ENCODE measurements at regions not wholly inside any gene's neighbourhood (a gene's known extent, or its start where the extent isn't known, plus 50 kb on each side); places are given as distances from the start of the nearest gene placed in this dataset.

GRCh38 chr13:84645196-84646012, 763.1 kb upstream of the SLITRK1 start:
- Histone ChIP-seq H3K27me3 (replicated peaks; ENCODE audit: insufficient read depth) (no peaks in the 10 kb centered on the region), H3K9me3 (no peaks in the 10 kb centered on the region), H3K4me1 (ENCODE audit: control insufficient read depth in 1 of 2, low read depth in 2 of 2) (peaks cover 25 to 26% of the 10 kb centered on the region in 2 donors), H3K4me3 (no peak overlapping the region), H3K27ac (peak overlapping the region in 1 of 2 donors; percentile 21), H3K36me3 (no peaks in the 10 kb centered on the region)
- no peak for TF ChIP-seq CTCF (IDR thresholded peaks at IDR 0.05)
- no peak for ATAC-seq (ENCODE audit: insufficient number of reproducible peaks, low FRiP score, low read depth)
- no peak for DNase-seq (ENCODE audit: low spot score)

GRCh38 chr13:84641491-84641890, 759.2 kb upstream of the SLITRK1 start:
- no peaks in the 10 kb centered on the region for H3K9me3 ChIP-seq
- H3K4me3 ChIP-seq: no peak overlapping the region
- peaks cover 11 to 12% of the 10 kb centered on the region in 2 donors for H3K4me1 ChIP-seq (ENCODE audit: control insufficient read depth in 1 of 2, low read depth in 2 of 2)
- H3K27me3 ChIP-seq (replicated peaks; ENCODE audit: insufficient read depth): no peaks in the 10 kb centered on the region
- no peaks in the 10 kb centered on the region for H3K36me3 ChIP-seq
- H3K27ac ChIP-seq: no peak overlapping the region
- TF ChIP-seq CTCF (IDR thresholded peaks at IDR 0.05): no peak
- DNase-seq (ENCODE audit: low spot score): no peak
- no peak for ATAC-seq (ENCODE audit: insufficient number of reproducible peaks, low FRiP score, low read depth)

- TF ChIP-seq CTCF (IDR thresholded peaks at IDR 0.05): no peak
- Histone ChIP-seq H3K27ac (no peak overlapping the region), H3K27me3 (replicated peaks; ENCODE audit: insufficient read depth) (no peaks in the 10 kb centered on the region), H3K4me1 (ENCODE audit: control insufficient read depth in 1 of 2, low read depth in 2 of 2) (peaks cover 8 to 9% of the 10 kb centered on the region in 2 donors), H3K36me3 (no peaks in the 10 kb centered on the region), H3K9me3 (no peaks in the 10 kb centered on the region), H3K4me3 (no peak overlapping the region)
- DNase-seq (ENCODE audit: low spot score) (no peak), ATAC-seq (ENCODE audit: insufficient number of reproducible peaks, low FRiP score, low read depth) (no peak)
Measured at GRCh38 chr13:84640691-84641090, 758.4 kb upstream of the SLITRK1 start.

- Histone ChIP-seq H3K27ac (no peak overlapping the region), H3K27me3 (replicated peaks; ENCODE audit: insufficient read depth) (no peaks in the 10 kb centered on the region), H3K9me3 (no peaks in the 10 kb centered on the region), H3K4me3 (no peak overlapping the region), H3K36me3 (no peaks in the 10 kb centered on the region), H3K4me1 (ENCODE audit: control insufficient read depth in 1 of 2, low read depth in 2 of 2) (no peaks in the 10 kb centered on the region)
- no peak for ATAC-seq (ENCODE audit: insufficient number of reproducible peaks, low FRiP score, low read depth)
- TF ChIP-seq CTCF (IDR thresholded peaks at IDR 0.05): no peak
- no peak for DNase-seq (ENCODE audit: low spot score)
Measured at GRCh38 chr13:84630476-84630875, 748.2 kb upstream of the SLITRK1 start.

GRCh38 chr13:84616864-84617263, 734.6 kb upstream of the SLITRK1 start:
- H3K27ac ChIP-seq: no peak overlapping the region
- H3K9me3 ChIP-seq: no peaks in the 10 kb centered on the region
- ATAC-seq (ENCODE audit: insufficient number of reproducible peaks, low FRiP score, low read depth): no peak
- DNase-seq (ENCODE audit: low spot score): no peak
- H3K27me3 ChIP-seq (replicated peaks; ENCODE audit: insufficient read depth): no peaks in the 10 kb centered on the region
- no peak overlapping the region for H3K4me3 ChIP-seq
- H3K4me1 ChIP-seq (ENCODE audit: control insufficient read depth in 1 of 2, low read depth in 2 of 2): no peaks in the 10 kb centered on the region
- no peaks in the 10 kb centered on the region for H3K36me3 ChIP-seq
- TF ChIP-seq CTCF (IDR thresholded peaks at IDR 0.05): no peak
